A549 (cell line): ENCODE measurements at regions not wholly inside any gene's neighbourhood (a gene's known extent, or its start where the extent isn't known, plus 50 kb on each side); places are given as distances from the start of the nearest gene placed in this dataset.

Experiments
- ATAC-seq, 2 experiments: fragments of 200-7000 bp in 1 of 2; fragments of >200 bp in 1 of 2; cut with Nextera tagmentation in 1 of 2; cut with Tn5 transposase in 1 of 2; 3 replicates each; pipeline versions ENCODE4 v1.8.0 to v1.9.1; 2018 to 2020; ENCODE audit warnings: mild to moderate bottlenecking in 1 of 2, moderate library complexity in 1 of 2
- CTCF ChIA-PET: fragments of 300-600 bp; sonication (Branson Sonifier 250); formaldehyde crosslinking; extraction: SDS; loops from one replicate; lab custom pipeline; 2021; ENCODE audit warnings: antibody characterized with exemption, inconsistent platforms; lab: Yijun Ruan, JAX
- POLR2A ChIA-PET: fragments of 350-600 bp; formaldehyde crosslinking; extraction: SDS; loops from one replicate; lab custom pipeline; 2021; ENCODE audit warnings: antibody characterized with exemption, inconsistent platforms; lab: Yijun Ruan, JAX
- DNase-seq, 2 experiments: peaks; one replicate each; pipeline versions ENCODE4 v3.0.0 to v3.0.0-alpha.2; 2011 to 2016; ENCODE audit warnings: low read depth in 1 of 2, low spot score in 1 of 2
- FAIRE-seq: peaks from 2 replicates; lab custom pipeline; 2011; peaks lifted over from hg19 to GRCh38; lab: Jason Lieb, UNC
- H3K27ac ChIP-seq, 2 experiments: fragments of >200 bp; sonication (Bioruptor Twin); formaldehyde crosslinking; 3 replicates each; pipeline ENCODE4 v1.5.1; 2016 to 2017
- H3K4me1 ChIP-seq: fragments of >200 bp; sonication (Bioruptor Twin); formaldehyde crosslinking; 3 replicates; pipeline ENCODE4 v1.6.1; 2016
- H3K4me2 ChIP-seq: fragments of >200 bp; sonication (Bioruptor Twin); formaldehyde crosslinking; 3 replicates; pipeline ENCODE4 v1.6.1; 2016
- H3K4me3 ChIP-seq: fragments of >200 bp; sonication (Bioruptor Twin); formaldehyde crosslinking; 3 replicates; pipeline ENCODE4 v1.5.1; 2016
- H3K9me3 ChIP-seq: fragments of >200 bp; sonication (Bioruptor Twin); formaldehyde crosslinking; 3 replicates; pipeline ENCODE4 v1.6.1; 2016
- ATOH8 ChIP-seq: fragments of 250-450 bp; sonication (Bioruptor Pico); IDR thresholded peaks from 2 replicates; pipeline ENCODE4 v1.5.0; 2020; ENCODE audit warnings: low read depth, mild to moderate bottlenecking, moderate library complexity
- BCL3 ChIP-seq: fragments of >200 bp; sonication (Bioruptor Twin); formaldehyde crosslinking; IDR thresholded peaks from 3 replicates; pipeline ENCODE4 v1.6.1; 2016
- CBX2 ChIP-seq: fragments of 200-600 bp; sonication (generic); IDR thresholded peaks from 2 replicates; pipeline ENCODE4 v1.6.1; 2016; ENCODE audit warnings: low read depth, mild to moderate bottlenecking, borderline replicate concordance
- CBX8 ChIP-seq: fragments of 200-600 bp; sonication (generic); IDR thresholded peaks from 2 replicates; pipeline ENCODE4 v1.6.1; 2016
- CEBPB ChIP-seq, 2 experiments: fragments of >200 bp in 1 of 2; sonication (Bioruptor Twin) in 1 of 2; formaldehyde crosslinking in 1 of 2; IDR thresholded peaks; 2 replicates each; pipeline ENCODE4 v1.6.1; 2012 to 2016
- EHF ChIP-seq: fragments of 250-450 bp; sonication (Bioruptor Pico); IDR thresholded peaks from 2 replicates; pipeline ENCODE4 v1.5.0; 2020; ENCODE audit warnings: mild to moderate bottlenecking
- HEYL ChIP-seq: fragments of 250-450 bp; sonication (Bioruptor Pico); IDR thresholded peaks from 2 replicates; pipeline ENCODE4 v1.8.0; 2021; ENCODE audit warnings: mild to moderate bottlenecking, moderate library complexity
- HOXA7 ChIP-seq: fragments of 250-450 bp; sonication (Bioruptor Pico); IDR thresholded peaks from 2 replicates; pipeline ENCODE4 v1.5.0; 2020; ENCODE audit warnings: mild to moderate bottlenecking, moderate library complexity
- HOXB5 ChIP-seq: fragments of 250-450 bp; sonication (Bioruptor Pico); IDR thresholded peaks from 2 replicates; pipeline ENCODE4 v1.5.0; 2020; ENCODE audit warnings: mild to moderate bottlenecking, moderate library complexity
- JUNB ChIP-seq: fragments of >200 bp; sonication (Bioruptor Twin); formaldehyde crosslinking; IDR thresholded peaks from 2 replicates; pipeline ENCODE4 v1.6.1; 2016
- MAX ChIP-seq: IDR thresholded peaks from 2 replicates; pipeline ENCODE4 v1.6.1; 2012
- NPAS2 ChIP-seq: fragments of 250-450 bp; sonication (Bioruptor Pico); IDR thresholded peaks from 2 replicates; pipeline ENCODE4 v1.8.0; 2022; ENCODE audit warnings: mild to moderate bottlenecking, moderate library complexity, borderline replicate concordance
- NR3C1 ChIP-seq: fragments of >200 bp; sonication (Bioruptor Twin); formaldehyde crosslinking; IDR thresholded peaks from 3 replicates; pipeline ENCODE4 v1.6.1; 2017
- POLR2A ChIP-seq: IDR thresholded peaks from 2 replicates; pipeline ENCODE4 v1.6.1; 2012; ENCODE audit warnings: mild to moderate bottlenecking, low read length
- POLR2AphosphoS2 ChIP-seq: conservative IDR thresholded peaks from 2 replicates; pipeline ENCODE4 v1.6.1; 2012; ENCODE audit warnings: low read length, improper control_type of control experiment, inconsistent platforms
- RARB ChIP-seq: fragments of 250-450 bp; sonication (Bioruptor Pico); IDR thresholded peaks from 2 replicates; pipeline ENCODE4 v1.8.0; 2021; ENCODE audit warnings: mild to moderate bottlenecking, moderate library complexity
- RNF2 ChIP-seq: fragments of 200-600 bp; sonication (generic); IDR thresholded peaks from 2 replicates; pipeline ENCODE4 v1.6.1; 2016; ENCODE audit warnings: low read depth, mild to moderate bottlenecking, antibody characterized with exemption, moderate library complexity, borderline replicate concordance
- SREBF2 ChIP-seq: fragments of 450-650 bp; IDR thresholded peaks from 2 replicates; pipeline ENCODE4 v1.6.1; 2014; ENCODE audit warnings: mild to moderate bottlenecking, moderate library complexity
- ZFP36 ChIP-seq: fragments of 450-650 bp; IDR thresholded peaks from 2 replicates; pipeline ENCODE4 v1.6.1; 2014; ENCODE audit warnings: borderline replicate concordance; ENCODE audit not compliant: partially characterized antibody
- WGBS: methylation state at CpG from one replicate; pipeline ENCODE4 v1.1.6; 2017; ENCODE audit errors: missing lambda C conversion rate; 5-methylcytosine and 5-hydroxymethylcytosine counted together
- TF ChIP-seq, protein P1 (sequence below): fragments of >200 bp; sonication (Bioruptor Twin); formaldehyde crosslinking; IDR thresholded peaks from 2 replicates; pipeline ENCODE4 v1.6.1; 2016
- TF ChIP-seq, protein P2 (sequence below): IDR thresholded peaks from 2 replicates; pipeline ENCODE4 v1.6.1; 2012; ENCODE audit warnings: low read depth, borderline replicate concordance

GRCh38 chr1:232456714-232457113, 173.2 kb downstream of the SIPA1L2 start (continued):
- TF ChIP-seq BCL3 (no peak), HOXB5 (CRISPR knock-in tag) (no peak)

GRCh38 chr1:232454227-232454886, 175.6 kb downstream of the SIPA1L2 start:
- ChIA-PET CTCF (no interaction called here), POLR2A (no interaction called here)
- Histone ChIP-seq H3K4me3 (no peak overlapping the region), H3K9me3 (no peaks in the 10 kb centered on the region), H3K4me2 (no peak overlapping the region), H3K27ac (no peak overlapping the region), H3K4me1 (no peaks in the 10 kb centered on the region)
- TF ChIP-seq HOXB5 (CRISPR knock-in tag) (no peak), RNF2 (no peak), MAX (no peak), CEBPB (IDR thresholded peaks at IDR 0.05) (no peak), HOXA7 (CRISPR knock-in tag) (no peak), NPAS2 (CRISPR knock-in tag) (no peak), NR3C1 (no peak), POLR2A (no peak), SREBF2 (no peak), POLR2AphosphoS2 (no peak), CBX8 (no peak), JUNB (no peak), EHF (CRISPR knock-in tag) (no peak)
- no peak for ATAC-seq
- DNase-seq, result no peak
- WGBS, result 80% methylated on average over 7 of the region's 7 CpGs
- no peak for FAIRE-seq

DNA sequence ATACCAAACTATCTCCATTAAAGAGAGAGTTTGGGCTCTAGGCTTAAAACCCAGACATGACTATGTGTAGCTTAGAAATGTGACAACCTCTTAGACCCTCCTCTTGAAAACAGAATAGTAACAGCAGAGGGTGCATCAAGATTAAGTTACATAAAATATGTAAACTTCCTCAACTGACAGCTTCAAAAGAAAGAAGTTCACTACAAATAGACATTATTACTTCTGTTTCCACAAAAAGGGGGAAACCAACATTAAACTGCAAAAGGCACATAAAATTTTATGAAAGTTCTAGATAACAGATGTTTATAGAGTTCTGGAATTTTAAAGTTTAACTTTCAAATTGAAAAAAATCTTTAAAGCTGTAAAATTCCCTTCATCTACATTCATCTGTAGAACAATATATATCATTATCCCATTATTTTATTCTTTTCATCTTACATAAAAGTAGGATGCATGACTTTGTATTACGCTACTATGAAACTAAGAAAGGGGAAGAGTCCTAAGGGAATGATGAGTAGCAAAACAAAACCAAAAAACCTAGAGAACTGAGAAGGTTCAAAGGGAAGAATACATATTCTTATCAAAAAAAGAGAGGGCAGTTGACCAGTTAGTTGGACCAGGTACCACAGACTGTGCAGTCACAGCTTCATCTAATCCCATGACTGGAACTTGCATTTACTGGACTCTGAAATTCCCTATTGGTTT, 177.0 kb downstream of the SIPA1L2 start:
- POLR2A ChIA-PET, result no interaction called here
- H3K4me1 ChIP-seq, result no peaks in the 10 kb centered on the region
- H3K9me3 ChIP-seq, result no peaks in the 10 kb centered on the region
- no peak for ATAC-seq
- CTCF ChIA-PET, result no interaction called here
- no peak overlapping the region for H3K27ac ChIP-seq
- no peak overlapping the region for H3K4me3 ChIP-seq
- DNase-seq, result no peak
- no peak for FAIRE-seq
- 91% methylated on average over 1 of the region's 1 CpG for WGBS
- TF ChIP-seq BCL3, result no peak
- no peak for TF ChIP-seq NPAS2 (CRISPR knock-in tag)
- TF ChIP-seq, protein P1, sequence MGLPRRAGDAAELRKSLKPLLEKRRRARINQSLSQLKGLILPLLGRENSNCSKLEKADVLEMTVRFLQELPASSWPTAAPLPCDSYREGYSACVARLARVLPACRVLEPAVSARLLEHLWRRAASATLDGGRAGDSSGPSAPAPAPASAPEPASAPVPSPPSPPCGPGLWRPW, result no peak
- no peak for TF ChIP-seq CBX2
- no peak for TF ChIP-seq HEYL
- TF ChIP-seq RARB, result no peak
- no peak for TF ChIP-seq ZFP36
- no peak overlapping the region for H3K4me2 ChIP-seq

DNA sequence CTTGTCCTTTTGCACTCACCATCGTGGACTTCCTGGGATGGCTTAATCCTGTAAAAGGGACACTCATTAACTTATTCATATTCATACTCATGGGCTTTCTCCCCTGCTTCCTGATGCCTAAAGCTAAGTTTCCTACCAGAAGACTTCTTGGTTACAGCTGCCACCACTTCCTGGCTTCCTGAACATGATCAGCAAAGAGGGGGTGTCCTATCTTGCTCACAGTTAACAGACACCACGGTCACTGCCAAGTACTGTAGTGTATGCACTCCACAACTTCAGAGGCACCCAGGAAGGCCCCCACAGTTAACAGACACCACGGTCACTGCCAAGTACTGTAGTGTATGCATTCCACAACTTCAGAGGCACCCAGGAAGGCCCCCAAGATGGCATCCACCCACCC, 177.8 kb downstream of the SIPA1L2 start:
- no peak overlapping the region for H3K27ac ChIP-seq
- no peaks in the 10 kb centered on the region for H3K4me1 ChIP-seq
- ATAC-seq (no peak), FAIRE-seq (no peak), DNase-seq (no peak)
- POLR2A ChIA-PET, result no interaction called here
- no peak overlapping the region for H3K4me3 ChIP-seq
- WGBS, result 65% methylated on average over 3 of the region's 3 CpGs
- H3K4me2 ChIP-seq, result no peak overlapping the region
- no peaks in the 10 kb centered on the region for H3K9me3 ChIP-seq
- TF ChIP-seq, protein P2, sequence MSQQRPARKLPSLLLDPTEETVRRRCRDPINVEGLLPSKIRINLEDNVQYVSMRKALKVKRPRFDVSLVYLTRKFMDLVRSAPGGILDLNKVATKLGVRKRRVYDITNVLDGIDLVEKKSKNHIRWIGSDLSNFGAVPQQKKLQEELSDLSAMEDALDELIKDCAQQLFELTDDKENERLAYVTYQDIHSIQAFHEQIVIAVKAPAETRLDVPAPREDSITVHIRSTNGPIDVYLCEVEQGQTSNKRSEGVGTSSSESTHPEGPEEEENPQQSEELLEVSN, result no peak
- no peak for TF ChIP-seq ATOH8
- TF ChIP-seq, all 56 proteins: peak for 0
- CTCF ChIA-PET, result interaction anchor here (0.8 kb wide), 1 partner anchor 9 kb away, joined by 3 read pairs; no protein-coding TSS in a partner anchor
